Midbrain (tissue), 1 donor: ENCODE measurements at regions not wholly inside any gene's neighbourhood (a gene's known extent, or its start where the extent isn't known, plus 50 kb on each side); places are given as distances from the start of the nearest gene placed in this dataset.

Source experiments
- DNase-seq: peaks from one replicate; lab custom pipeline; 2025; lab: John Stamatoyannopoulos, UW

- DNase-seq = no peak
These were observed 342.5 kb upstream of the JARID2 start for GRCh38 chr6:14903176-14904038.

- DNase-seq = no peak
These were observed 340.7 kb upstream of the JARID2 start for GRCh38 chr6:14905201-14905600.

GRCh38 chr6:14906621-14907020, 339.2 kb upstream of the JARID2 start:
- no peak for DNase-seq

- no peak for DNase-seq
These were observed 334.9 kb upstream of the JARID2 start for GRCh38 chr6:14910692-14911547.

- DNase-seq = no peak
These were observed 333.6 kb upstream of the JARID2 start for GRCh38 chr6:14912226-14912625.

- DNase-seq = no peak
These were observed 333.2 kb upstream of the JARID2 start for GRCh38 chr6:14912706-14913105.

- DNase-seq = no peak
These were observed 331.9 kb upstream of the JARID2 start for GRCh38 chr6:14913931-14914330.

GRCh38 chr6:14915888-14916832, 329.7 kb upstream of the JARID2 start:
- no peak for DNase-seq

- no peak for DNase-seq
These were observed 328.6 kb upstream of the JARID2 start for GRCh38 chr6:14917109-14917910.

GRCh38 chr6:14918200-14918907, 327.5 kb upstream of the JARID2 start:
- DNase-seq = no peak

GRCh38 chr6:14919038-14919670, 326.7 kb upstream of the JARID2 start:
- DNase-seq = no peak

GRCh38 chr6:14920276-14920675, 325.6 kb upstream of the JARID2 start:
- DNase-seq = no peak

GRCh38 chr6:14921170-14921569, 324.7 kb upstream of the JARID2 start:
- DNase-seq = peak; percentile 3

GRCh38 chr6:14921878-14922671, 323.8 kb upstream of the JARID2 start:
- peak; percentile 18 for DNase-seq

- no peak for DNase-seq
These were observed 323.0 kb upstream of the JARID2 start for GRCh38 chr6:14922706-14923460.

- DNase-seq = no peak
These were observed 321.5 kb upstream of the JARID2 start for GRCh38 chr6:14924126-14925024.

- DNase-seq = no peak
These were observed 320.7 kb upstream of the JARID2 start for GRCh38 chr6:14925025-14925698.
